ENCODE measurements at regions not wholly inside any gene's neighbourhood (a gene's known extent, or its start where the extent isn't known, plus 50 kb on each side); places are given as distances from the start of the nearest gene placed in this dataset.

DNA sequence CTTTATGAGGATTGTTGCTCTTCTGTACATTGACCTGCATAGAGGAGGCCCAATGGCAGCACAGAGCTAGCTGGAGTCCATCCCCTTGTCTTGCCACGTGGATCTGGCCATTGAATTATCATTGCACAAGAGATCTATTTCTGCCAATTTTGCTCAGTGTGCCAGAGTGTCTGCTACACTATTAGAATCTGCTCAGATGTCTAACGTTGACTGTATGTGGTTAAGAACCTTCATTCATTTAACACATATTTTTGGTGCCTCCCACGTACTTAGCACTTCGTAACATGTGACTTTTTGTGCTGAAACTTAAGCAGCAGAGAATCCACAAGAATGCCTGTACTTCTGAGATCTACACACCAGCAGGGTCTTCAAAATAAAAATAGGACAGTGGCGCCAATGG, 166.0 kb upstream of the VASH1 start:
- H3K27me3 ChIP-seq: no peaks in the 10 kb centered on the region
- no peaks in the 10 kb centered on the region for H3K4me1 ChIP-seq (ENCODE audit: insufficient read depth)
- H3K9me3 ChIP-seq: no peaks in the 10 kb centered on the region
- H3K27ac ChIP-seq: no peak overlapping the region
- H3K36me3 ChIP-seq: no peaks in the 10 kb centered on the region
- intact Hi-C loops (cut with DNase I): no loop called here
- DNase-seq: no peak
- TF ChIP-seq EP300 (IDR thresholded peaks at IDR 0.05) (no peak), POLR2A (IDR thresholded peaks at IDR 0.05) (no peak)
- TF ChIP-seq, protein P1, sequence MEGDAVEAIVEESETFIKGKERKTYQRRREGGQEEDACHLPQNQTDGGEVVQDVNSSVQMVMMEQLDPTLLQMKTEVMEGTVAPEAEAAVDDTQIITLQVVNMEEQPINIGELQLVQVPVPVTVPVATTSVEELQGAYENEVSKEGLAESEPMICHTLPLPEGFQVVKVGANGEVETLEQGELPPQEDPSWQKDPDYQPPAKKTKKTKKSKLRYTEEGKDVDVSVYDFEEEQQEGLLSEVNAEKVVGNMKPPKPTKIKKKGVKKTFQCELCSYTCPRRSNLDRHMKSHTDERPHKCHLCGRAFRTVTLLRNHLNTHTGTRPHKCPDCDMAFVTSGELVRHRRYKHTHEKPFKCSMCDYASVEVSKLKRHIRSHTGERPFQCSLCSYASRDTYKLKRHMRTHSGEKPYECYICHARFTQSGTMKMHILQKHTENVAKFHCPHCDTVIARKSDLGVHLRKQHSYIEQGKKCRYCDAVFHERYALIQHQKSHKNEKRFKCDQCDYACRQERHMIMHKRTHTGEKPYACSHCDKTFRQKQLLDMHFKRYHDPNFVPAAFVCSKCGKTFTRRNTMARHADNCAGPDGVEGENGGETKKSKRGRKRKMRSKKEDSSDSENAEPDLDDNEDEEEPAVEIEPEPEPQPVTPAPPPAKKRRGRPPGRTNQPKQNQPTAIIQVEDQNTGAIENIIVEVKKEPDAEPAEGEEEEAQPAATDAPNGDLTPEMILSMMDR (IDR thresholded peaks at IDR 0.05): no peak
- 50 to 55% (median 52%) methylated on average over 5 of the region's 5 CpGs for WGBS, 3 donors
- no peak overlapping the region for H3K4me3 ChIP-seq

DNA sequence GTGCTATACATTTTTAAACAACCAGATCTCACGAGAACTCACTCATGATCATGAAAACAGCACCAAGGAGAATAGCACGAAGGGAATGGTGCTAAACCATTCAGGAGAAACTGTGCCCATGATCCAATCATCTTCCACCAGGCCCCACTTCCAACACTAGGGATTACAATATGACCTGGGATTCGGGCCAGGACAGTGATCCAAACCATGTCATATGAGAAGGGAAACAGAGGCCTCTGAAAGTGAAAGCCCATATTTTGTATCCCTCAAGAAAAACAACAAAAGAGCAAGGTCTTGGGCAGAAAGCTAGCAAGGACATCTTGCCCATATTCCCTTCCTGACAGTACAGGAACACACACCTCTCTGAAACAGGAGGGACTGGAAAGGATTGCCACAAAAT, 163.9 kb upstream of the VASH1 start:
- 62 to 74% (median 63%) methylated on average over 3 of the region's 3 CpGs for WGBS, 3 donors
- H3K27ac ChIP-seq: no peak overlapping the region

DNA sequence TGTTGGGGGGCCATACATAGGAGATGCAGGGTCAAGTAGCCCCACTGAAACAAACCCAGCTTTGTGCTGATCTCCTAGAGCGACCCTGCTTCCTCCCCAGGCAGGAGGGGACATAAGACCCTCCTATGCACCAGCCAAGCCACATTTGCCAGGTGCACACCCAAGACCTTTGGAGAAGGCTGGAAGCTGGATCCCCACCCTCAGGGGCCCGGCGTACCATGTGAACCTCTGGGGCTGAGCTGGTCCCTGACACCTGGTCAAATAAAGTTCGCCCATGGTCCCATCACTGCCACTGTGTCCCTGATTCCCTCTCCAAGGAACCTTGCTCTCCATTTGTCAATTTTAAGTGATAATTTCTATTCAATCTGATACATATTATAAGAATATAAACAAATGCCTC, 162.1 kb upstream of the VASH1 start:
- TF ChIP-seq POLR2A (IDR thresholded peaks at IDR 0.05) (no peak), EP300 (IDR thresholded peaks at IDR 0.05) (no peak)
- TF ChIP-seq, protein P1 (IDR thresholded peaks at IDR 0.05): no peak
- H3K4me1 ChIP-seq (ENCODE audit: insufficient read depth): no peaks in the 10 kb centered on the region
- 78 to 88% (median 87%) methylated on average over 4 of the region's 4 CpGs for WGBS, 3 donors
- intact Hi-C loops (cut with DNase I): no loop called here
- H3K4me3 ChIP-seq: no peak overlapping the region
- DNase-seq: no peak
- H3K27ac ChIP-seq: no peak overlapping the region
- no peaks in the 10 kb centered on the region for H3K27me3 ChIP-seq
- H3K36me3 ChIP-seq: no peaks in the 10 kb centered on the region
- no peaks in the 10 kb centered on the region for H3K9me3 ChIP-seq

More for the DNA sequence above, 163.9 kb upstream of the VASH1 start:
- DNase-seq: no peak
- H3K9me3 ChIP-seq: no peaks in the 10 kb centered on the region
- no peaks in the 10 kb centered on the region for H3K4me1 ChIP-seq (ENCODE audit: insufficient read depth)
- H3K27me3 ChIP-seq: no peaks in the 10 kb centered on the region
- intact Hi-C loops (cut with DNase I): no loop called here
- H3K4me3 ChIP-seq: no peak overlapping the region
- H3K36me3 ChIP-seq: no peaks in the 10 kb centered on the region
- TF ChIP-seq POLR2A (IDR thresholded peaks at IDR 0.05) (no peak), EP300 (IDR thresholded peaks at IDR 0.05) (no peak)
- TF ChIP-seq, protein P1 (IDR thresholded peaks at IDR 0.05): no peak

DNA sequence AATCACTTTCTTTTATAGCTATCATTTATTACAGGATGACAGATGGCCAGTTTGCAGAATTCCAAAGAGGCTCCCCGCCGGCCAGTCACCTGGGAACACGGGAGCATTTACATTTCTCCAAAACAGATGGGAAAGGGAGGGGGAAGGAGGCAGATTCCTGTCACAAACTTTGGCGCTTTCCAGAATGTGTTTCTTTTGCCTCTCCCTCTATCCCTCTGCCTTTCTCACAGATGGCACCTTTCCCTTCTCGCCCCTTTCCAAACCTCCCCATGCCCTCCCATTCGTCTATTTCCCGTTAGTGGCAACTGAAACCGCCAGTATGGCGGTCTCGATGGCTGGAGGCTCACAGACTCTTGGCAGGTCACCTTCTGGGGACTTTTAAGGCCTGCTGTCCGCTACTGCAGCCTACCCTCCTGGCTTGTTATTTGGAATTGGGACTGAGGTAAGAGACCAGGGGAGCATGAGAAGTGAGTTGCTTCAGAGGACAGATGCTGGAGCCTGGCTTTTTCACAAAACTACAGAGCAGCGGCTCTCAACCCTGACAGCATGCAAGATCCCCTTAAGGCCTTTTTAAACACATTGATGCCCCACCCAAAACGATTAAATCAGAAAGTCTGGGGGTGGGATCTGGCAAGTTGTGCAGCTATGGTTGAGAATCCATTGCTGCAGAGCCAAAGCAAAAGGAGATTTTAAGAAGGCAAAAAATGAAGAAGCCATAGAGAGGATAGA, 161.5 kb upstream of the VASH1 start:
- Histone ChIP-seq H3K27ac (no peak overlapping the region), H3K27me3 (no peaks in the 10 kb centered on the region), H3K36me3 (no peaks in the 10 kb centered on the region), H3K4me1 (ENCODE audit: insufficient read depth) (no peaks in the 10 kb centered on the region), H3K4me3 (no peak overlapping the region), H3K9me3 (no peaks in the 10 kb centered on the region)
- 59 to 67% (median 61%) methylated on average over 13 of the region's 13 CpGs for WGBS, 3 donors
- TF ChIP-seq EP300 (IDR thresholded peaks at IDR 0.05) (no peak), POLR2A (IDR thresholded peaks at IDR 0.05) (no peak)
- TF ChIP-seq, protein P1 (IDR thresholded peaks at IDR 0.05): no peak
- intact Hi-C loops (cut with DNase I): no loop called here
- DNase-seq: no peak

All from ovary (tissue), 7 donors.